Ovary (tissue), 7 donors: ENCODE measurements at regions not wholly inside any gene's neighbourhood (a gene's known extent, or its start where the extent isn't known, plus 50 kb on each side); places are given as distances from the start of the nearest gene placed in this dataset.

Experiments
- DNase-seq, 5 donors: peaks; one replicate each; pipeline ENCODE4 v3.0.0-alpha.2; 2019 to 2020
- H3K27ac ChIP-seq, 2 donors: fragments of 200-600 bp; one replicate each; pipeline versions ENCODE4 v1.5.1 to v1.8.0; 2019 to 2022
- H3K27me3 ChIP-seq: fragments of 200-600 bp; one replicate; pipeline ENCODE4 v1.8.0; 2022
- H3K36me3 ChIP-seq: fragments of 200-600 bp; sonication (generic); one replicate; pipeline ENCODE4 v1.5.1; 2019
- H3K4me1 ChIP-seq: one replicate; pipeline ENCODE4 v1.8.1; 2013; ENCODE audit warnings: mild to moderate bottlenecking, moderate library complexity; ENCODE audit not compliant: insufficient read depth
- H3K4me3 ChIP-seq: fragments of 200-600 bp; sonication (generic); one replicate; pipeline ENCODE4 v1.5.1; 2017
- H3K9me3 ChIP-seq, 2 donors: fragments of 200-600 bp in 1 of 2; sonication (generic) in 1 of 2; one replicate each; pipeline versions ENCODE4 v1.5.1 to v1.8.1; 2013 to 2019; ENCODE audit warnings: mild to moderate bottlenecking in 1 of 2, moderate library complexity in 1 of 2
- EP300 ChIP-seq: sonication (generic); formaldehyde crosslinking; IDR thresholded peaks from one replicate; pipeline ENCODE4 v1.6.1; 2017; ENCODE audit warnings: antibody characterized with exemption
- POLR2A ChIP-seq: fragments of 450-650 bp; IDR thresholded peaks from one replicate; pipeline ENCODE4 v1.6.1; 2017; ENCODE audit warnings: antibody characterized with exemption, mild to moderate bottlenecking, moderate library complexity
- WGBS, 3 donors: extraction: QIAGEN DNeasy Blood & Tissue Kit in 1 of 3; methylation state at CpG; one replicate each; pipeline versions ENCODE4 v1.1.5 to v1.1.7; 2013 to 2017; 5-methylcytosine and 5-hydroxymethylcytosine counted together
- intact Hi-C, 4 donors: fragments of 100-400 bp; cut with DNase I; formaldehyde crosslinking; loops; one replicate each; pipeline versions ENCODE4 v1.11.0 to v1.15.1; 2022 to 2023
- TF ChIP-seq, protein P1 (sequence below), 3 donors: fragments of 450-650 bp in 2 of 3; fragments of 200-600 bp in 1 of 3; IDR thresholded peaks; one replicate each; pipeline versions ENCODE4 v1.5.1 to v1.8.0; 2016 to 2022; ENCODE audit warnings: antibody characterized with exemption in 3 of 3, mild to moderate bottlenecking in 1 of 3
- donor health status: DM: no; HTN: no; CAD: no; lungs with moderate emphysema.
- donor health status: DM: no; HTN: no; CAD: no.
- donor health status: Bipolar disorder and iron deficiency.
- donor health status: DM: no; HTN: no; CAD: no.
- donor health status: DM: yes; HTN: yes; CAD: no.

DNA sequence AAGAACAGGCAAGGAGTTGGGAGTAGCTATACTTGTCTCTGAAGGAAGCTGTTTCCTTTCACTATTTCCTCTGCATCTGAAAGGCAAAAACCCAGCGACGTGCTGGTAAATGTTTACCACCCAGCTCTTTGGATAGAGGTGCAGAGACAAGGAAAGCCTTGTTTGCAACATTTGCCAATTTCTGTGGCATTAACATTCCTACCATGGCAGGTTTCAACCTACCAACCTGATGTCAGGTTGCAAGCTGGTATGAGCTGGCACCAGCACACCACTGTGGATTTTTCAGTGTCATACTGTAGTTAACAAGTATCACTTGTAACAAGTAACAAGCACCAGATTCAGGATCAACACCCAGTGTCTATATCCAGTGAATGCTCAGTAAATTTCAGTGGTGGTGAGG, 294.8 kb upstream of the TMPO start:
- Histone ChIP-seq H3K27ac (no peak overlapping the region), H3K4me1 (no peaks in the 10 kb centered on the region), H3K36me3 (no peaks in the 10 kb centered on the region), H3K9me3 (no peaks in the 10 kb centered on the region), H3K4me3 (no peak overlapping the region), H3K27me3 (no peaks in the 10 kb centered on the region)
- intact Hi-C loops = no loop called here
- WGBS, 3 donors = 56 to 68% (median 57%) methylated on average over 2 of the region's 2 CpGs
- TF ChIP-seq POLR2A (no peak), EP300 (no peak)
- TF ChIP-seq, protein P1, sequence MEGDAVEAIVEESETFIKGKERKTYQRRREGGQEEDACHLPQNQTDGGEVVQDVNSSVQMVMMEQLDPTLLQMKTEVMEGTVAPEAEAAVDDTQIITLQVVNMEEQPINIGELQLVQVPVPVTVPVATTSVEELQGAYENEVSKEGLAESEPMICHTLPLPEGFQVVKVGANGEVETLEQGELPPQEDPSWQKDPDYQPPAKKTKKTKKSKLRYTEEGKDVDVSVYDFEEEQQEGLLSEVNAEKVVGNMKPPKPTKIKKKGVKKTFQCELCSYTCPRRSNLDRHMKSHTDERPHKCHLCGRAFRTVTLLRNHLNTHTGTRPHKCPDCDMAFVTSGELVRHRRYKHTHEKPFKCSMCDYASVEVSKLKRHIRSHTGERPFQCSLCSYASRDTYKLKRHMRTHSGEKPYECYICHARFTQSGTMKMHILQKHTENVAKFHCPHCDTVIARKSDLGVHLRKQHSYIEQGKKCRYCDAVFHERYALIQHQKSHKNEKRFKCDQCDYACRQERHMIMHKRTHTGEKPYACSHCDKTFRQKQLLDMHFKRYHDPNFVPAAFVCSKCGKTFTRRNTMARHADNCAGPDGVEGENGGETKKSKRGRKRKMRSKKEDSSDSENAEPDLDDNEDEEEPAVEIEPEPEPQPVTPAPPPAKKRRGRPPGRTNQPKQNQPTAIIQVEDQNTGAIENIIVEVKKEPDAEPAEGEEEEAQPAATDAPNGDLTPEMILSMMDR (IDR thresholded peaks at IDR 0.05) = no peak
- no peak for DNase-seq

DNA sequence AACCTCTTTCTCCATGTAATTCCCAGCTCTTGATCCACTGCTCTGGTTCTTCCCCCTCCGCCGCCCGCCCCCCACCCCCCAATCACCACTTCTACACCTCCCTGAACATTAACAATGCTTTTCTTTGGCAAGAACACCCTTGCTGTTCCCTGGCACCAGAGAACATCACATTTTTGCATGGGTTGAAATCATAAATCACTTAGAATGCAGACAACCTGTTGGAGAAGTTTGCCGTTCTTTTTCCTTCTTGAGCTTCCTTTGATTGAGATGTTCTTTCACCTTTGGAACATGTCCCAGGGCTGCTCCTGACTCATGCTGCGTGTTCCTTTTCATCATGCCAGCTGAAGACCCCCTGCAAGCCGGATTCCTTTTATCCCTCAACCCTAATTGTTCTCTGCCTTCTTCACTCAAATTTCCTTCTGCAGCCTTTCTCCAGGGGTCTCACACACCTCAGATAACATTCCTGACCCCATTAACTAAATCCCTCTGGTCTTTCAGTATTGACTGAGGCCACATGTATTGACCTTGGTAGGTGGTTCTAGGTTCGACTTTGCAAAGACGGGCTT, 294.1 kb upstream of the TMPO start:
- TF ChIP-seq, protein P1 (IDR thresholded peaks at IDR 0.05) = no peak
- TF ChIP-seq POLR2A = no peak
- TF ChIP-seq EP300 = no peak
- intact Hi-C loops = no loop called here
- WGBS, 3 donors = 50 to 62% (median 58%) methylated on average over 8 of the region's 8 CpGs

DNA sequence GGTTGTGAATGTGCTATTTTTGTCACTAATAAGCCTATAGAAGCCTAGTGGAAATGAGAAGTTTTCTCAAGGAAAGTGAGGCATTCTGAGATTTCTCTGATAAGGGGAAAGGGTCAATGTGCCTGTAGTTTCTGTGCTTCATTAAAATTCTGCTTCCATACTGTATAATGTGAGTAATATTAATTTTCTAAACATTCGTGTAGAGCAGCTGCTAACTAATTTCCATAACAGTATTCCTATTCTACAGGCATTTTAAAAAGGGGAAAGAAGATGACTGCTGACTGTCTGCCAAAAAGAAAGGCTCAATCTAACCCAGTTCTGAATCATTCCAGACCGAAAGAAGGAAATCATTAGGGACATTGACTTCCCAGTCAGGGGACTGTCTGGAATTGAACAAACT, 293.3 kb upstream of the TMPO start:
- TF ChIP-seq EP300 = no peak
- TF ChIP-seq POLR2A = no peak
- TF ChIP-seq, protein P1 (IDR thresholded peaks at IDR 0.05) = no peak
- intact Hi-C loops = no loop called here
- no peaks in the 10 kb centered on the region for H3K4me1 ChIP-seq
- DNase-seq = no peak
- no peak overlapping the region for H3K4me3 ChIP-seq
- H3K9me3 ChIP-seq = no peaks in the 10 kb centered on the region
- no peaks in the 10 kb centered on the region for H3K27me3 ChIP-seq
- H3K36me3 ChIP-seq = no peaks in the 10 kb centered on the region
- 55 to 82% (median 67%) methylated on average over 2 of the region's 2 CpGs for WGBS, 3 donors
- H3K27ac ChIP-seq = no peak overlapping the region

More for the DNA sequence above, 294.1 kb upstream of the TMPO start:
- Histone ChIP-seq H3K27ac (no peak overlapping the region), H3K36me3 (no peaks in the 10 kb centered on the region), H3K4me1 (no peaks in the 10 kb centered on the region), H3K27me3 (no peaks in the 10 kb centered on the region), H3K4me3 (no peak overlapping the region), H3K9me3 (no peaks in the 10 kb centered on the region)
- DNase-seq = no peak

DNA sequence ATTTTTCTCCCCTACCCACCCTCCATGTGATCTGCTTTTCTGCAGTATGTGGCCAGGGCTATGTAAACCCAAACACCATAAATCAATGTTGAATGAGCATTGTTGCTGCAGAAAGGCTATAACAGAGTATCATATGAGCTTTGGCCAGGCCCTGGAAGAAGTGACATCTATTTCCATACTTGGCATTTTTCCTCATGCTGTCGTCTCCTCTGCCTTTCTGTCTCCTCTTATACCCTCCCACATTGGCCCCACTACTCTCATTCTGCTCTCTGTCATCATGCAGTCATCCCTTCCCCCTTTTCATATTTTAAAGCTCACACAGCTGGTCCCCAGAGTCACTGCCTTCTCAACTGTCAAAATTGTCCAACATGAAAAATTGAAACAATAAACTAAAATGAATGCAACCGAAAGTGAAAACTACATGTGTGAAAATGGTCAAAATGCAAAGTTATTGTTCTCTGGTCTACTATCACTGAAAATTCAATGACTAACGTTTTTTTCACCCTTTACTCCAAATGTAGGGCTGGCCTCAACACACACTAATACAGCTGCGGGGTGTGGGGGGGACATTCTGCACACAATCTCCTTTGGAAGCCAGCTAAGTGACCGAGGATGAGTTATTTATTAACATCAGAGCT, 290.7 kb upstream of the TMPO start:
- H3K4me3 ChIP-seq = no peak overlapping the region
- H3K9me3 ChIP-seq = no peaks in the 10 kb centered on the region
- no peaks in the 10 kb centered on the region for H3K36me3 ChIP-seq
- WGBS, 3 donors = 35 to 42% (median 40%) methylated on average over 5 of the region's 5 CpGs
- no peaks in the 10 kb centered on the region for H3K4me1 ChIP-seq
- DNase-seq = no peak
- intact Hi-C loops = no loop called here
- H3K27me3 ChIP-seq = no peaks in the 10 kb centered on the region
- H3K27ac ChIP-seq = no peak overlapping the region
- TF ChIP-seq, protein P1 (IDR thresholded peaks at IDR 0.05) = no peak
- TF ChIP-seq EP300 = no peak
- TF ChIP-seq POLR2A = no peak
